ENCODE measurements at regions not wholly inside any gene's neighbourhood (a gene's known extent, or its start where the extent isn't known, plus 50 kb on each side); places are given as distances from the start of the nearest gene placed in this dataset.
"Not testable (repeated sequence)": the region's sequence is repeated elsewhere in the genome, so short reads cannot be mapped to it uniquely, and the experiment has no call there.

DNA sequence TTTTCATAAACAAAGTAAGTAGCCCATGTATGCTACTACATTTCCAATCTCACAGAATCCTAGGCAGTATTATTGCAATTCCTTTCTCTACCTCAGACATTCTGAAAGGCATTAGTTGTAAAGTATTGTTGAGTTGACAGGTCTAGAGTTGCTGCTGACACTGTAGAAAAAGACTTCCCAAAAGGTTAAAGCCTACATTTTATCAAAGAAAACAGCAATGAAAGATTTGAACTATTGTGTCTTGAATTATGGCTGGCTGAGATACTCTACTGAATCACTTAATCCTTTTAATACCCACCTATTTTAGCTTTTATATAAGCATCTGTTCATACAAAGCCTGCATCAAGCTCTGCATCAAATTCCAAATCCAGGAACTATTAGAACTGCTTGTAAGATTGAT, 1082.0 kb downstream of the OLFM4 start:
- ChIA-PET POLR2A (ENCODE audit: low non-redundant PET) (no interaction called here), CTCF (interaction anchor here (0.6 kb wide), 1 partner anchor 564 kb away, joined by 3 read pairs; no protein-coding TSS in a partner anchor)
- TF ChIP-seq, protein P1, sequence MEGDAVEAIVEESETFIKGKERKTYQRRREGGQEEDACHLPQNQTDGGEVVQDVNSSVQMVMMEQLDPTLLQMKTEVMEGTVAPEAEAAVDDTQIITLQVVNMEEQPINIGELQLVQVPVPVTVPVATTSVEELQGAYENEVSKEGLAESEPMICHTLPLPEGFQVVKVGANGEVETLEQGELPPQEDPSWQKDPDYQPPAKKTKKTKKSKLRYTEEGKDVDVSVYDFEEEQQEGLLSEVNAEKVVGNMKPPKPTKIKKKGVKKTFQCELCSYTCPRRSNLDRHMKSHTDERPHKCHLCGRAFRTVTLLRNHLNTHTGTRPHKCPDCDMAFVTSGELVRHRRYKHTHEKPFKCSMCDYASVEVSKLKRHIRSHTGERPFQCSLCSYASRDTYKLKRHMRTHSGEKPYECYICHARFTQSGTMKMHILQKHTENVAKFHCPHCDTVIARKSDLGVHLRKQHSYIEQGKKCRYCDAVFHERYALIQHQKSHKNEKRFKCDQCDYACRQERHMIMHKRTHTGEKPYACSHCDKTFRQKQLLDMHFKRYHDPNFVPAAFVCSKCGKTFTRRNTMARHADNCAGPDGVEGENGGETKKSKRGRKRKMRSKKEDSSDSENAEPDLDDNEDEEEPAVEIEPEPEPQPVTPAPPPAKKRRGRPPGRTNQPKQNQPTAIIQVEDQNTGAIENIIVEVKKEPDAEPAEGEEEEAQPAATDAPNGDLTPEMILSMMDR (conservative IDR thresholded peaks at IDR 0.05; ENCODE audit: low read depth): no peak
- no peak for DNase-seq (ENCODE audit: low spot score)
- no peak overlapping the region for H3K27ac ChIP-seq

DNA sequence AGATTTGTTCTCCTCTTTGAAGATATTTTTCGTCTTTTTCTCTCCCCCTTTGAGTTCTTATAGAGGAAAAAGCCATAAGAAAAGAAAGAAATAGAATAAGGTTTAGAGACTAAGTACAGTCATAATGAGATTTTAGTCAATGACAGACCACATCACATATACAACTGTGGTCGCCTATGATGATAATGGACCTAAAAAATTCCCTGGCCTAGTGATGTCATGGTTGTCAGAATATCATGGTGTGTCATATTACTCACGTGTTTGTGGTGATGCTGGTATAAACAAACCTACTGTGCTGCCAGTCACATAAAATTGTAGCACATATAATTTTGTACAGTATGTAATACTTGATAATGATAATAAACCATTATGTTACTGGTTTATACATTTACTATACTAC, 1096.1 kb downstream of the OLFM4 start:
- no peak for DNase-seq (ENCODE audit: low spot score)
- CTCF ChIA-PET: interaction anchor here (0.6 kb wide), 1 partner anchor 215 kb away, joined by 3 read pairs; no protein-coding TSS in a partner anchor
- H3K27ac ChIP-seq: no peak overlapping the region
- POLR2A ChIA-PET (ENCODE audit: low non-redundant PET): no interaction called here
- TF ChIP-seq, protein P1 (conservative IDR thresholded peaks at IDR 0.05; ENCODE audit: low read depth): no peak

DNA sequence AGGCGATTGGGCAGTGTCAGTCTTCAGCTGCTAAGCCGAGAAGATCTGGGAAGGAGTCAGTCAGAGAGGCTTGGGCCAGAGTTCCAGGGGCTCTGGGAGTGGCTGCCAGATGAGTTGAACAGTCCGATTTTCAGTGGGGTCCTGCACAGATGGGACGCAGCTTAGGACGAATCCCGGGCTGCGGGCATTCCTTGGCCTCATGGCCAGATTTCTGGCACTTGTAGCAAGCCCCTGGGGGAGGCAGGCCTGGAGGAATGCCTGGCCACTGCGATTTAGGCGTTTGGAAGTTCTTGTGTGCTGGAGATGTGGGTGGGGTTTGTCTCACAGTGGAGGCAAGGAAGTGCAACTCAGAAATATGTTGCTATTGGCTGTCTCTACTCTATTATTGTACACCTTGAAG, 1102.3 kb downstream of the OLFM4 start:
- H3K27ac ChIP-seq; POLR2A ChIA-PET (ENCODE audit: low non-redundant PET); DNase-seq (ENCODE audit: low spot score); CTCF ChIA-PET: not testable (repeated sequence)

DNA sequence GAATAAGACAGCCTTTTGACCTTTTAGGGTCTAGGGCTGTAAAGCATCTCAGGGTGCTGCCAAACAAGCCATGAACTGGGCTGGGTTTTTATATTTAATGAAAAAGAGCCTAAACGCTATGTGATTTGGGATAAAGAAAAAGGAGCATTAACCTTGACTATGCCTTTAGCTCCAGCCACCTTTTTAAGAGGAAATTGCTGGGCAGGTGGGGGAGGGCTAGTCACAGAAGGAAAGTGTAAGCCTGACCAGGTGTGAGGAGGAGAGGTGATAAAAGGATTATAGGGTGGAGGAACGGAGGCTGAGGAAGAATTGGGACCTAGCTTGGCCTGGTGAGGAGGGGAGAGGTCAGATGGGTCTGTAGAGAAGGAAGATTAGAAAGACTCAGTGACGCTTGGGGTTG, 1102.8 kb downstream of the OLFM4 start:
- POLR2A ChIA-PET (ENCODE audit: low non-redundant PET): not testable (repeated sequence)

DNA sequence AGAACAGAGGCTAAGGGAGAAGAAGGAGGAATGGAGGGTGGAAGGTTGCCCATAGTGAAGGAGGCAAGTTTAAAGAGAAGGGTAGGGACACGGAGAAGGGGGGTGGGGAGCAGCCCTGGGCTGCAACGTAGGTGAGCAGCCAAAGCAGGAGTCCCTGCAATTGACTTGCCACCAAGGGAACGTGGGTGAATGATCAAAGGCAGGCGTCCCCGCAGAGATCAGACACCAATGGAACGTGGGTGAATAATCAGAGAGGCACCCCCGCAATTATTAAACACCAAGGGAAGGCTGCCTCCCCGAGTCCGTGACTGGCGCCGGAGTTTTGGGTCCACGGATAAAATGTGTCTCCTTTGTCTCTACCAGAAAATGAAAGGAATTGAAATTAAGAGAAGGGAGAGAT, 1103.5 kb downstream of the OLFM4 start:
- H3K27ac ChIP-seq; POLR2A ChIA-PET (ENCODE audit: low non-redundant PET); DNase-seq (ENCODE audit: low spot score); CTCF ChIA-PET: not testable (repeated sequence)

More for the DNA sequence above, 1102.8 kb downstream of the OLFM4 start:
- DNase-seq (ENCODE audit: low spot score); H3K27ac ChIP-seq; CTCF ChIA-PET: not testable (repeated sequence)

DNA sequence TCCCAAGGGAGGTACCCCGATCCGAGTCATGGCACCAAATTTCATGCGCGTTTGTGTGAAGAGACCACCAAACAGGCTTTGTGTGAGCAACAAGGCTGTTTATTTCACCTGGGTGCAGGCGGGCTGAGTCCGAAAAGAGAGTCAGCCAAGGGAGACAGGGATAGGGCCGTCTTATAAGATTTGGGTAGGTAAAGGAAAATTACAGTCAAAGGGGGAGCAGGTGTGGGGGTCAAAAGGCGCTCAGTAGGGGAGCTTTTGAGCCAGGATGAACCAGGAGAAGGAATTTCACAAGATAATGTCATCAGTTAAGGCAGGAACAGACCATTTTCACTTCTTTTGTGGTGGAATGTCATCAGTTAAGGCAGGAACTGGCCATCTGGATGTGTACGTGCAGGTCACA, 1104.1 kb downstream of the OLFM4 start:
- POLR2A ChIA-PET (ENCODE audit: low non-redundant PET); DNase-seq (ENCODE audit: low spot score); H3K27ac ChIP-seq; CTCF ChIA-PET: not testable (repeated sequence)

DNA sequence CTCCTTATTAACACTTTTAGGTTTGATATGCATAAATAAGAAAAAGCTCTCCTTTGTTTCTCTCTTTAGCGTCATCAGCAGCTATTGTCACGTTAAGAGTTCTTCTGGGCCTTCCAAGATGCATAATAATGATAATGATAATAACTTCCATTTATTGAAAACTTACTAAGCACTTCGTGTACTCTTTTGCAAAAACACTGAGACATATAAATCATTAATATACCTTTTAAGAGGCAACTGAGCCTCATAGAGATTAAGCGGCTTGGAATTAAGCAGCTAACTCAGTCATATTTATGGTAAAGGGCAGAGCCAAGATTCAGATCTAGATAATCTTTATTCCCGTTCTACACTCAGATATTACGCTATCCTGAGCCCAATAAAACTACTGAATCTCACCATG, 1105.1 kb downstream of the OLFM4 start:
- TF ChIP-seq, protein P1 (conservative IDR thresholded peaks at IDR 0.05; ENCODE audit: low read depth): no peak
- no peak overlapping the region for H3K27ac ChIP-seq
- DNase-seq (ENCODE audit: low spot score): no peak
- ChIA-PET CTCF (interaction anchor here (0.6 kb wide), 1 partner anchor 75 kb away, joined by 3 read pairs; no protein-coding TSS in a partner anchor), POLR2A (ENCODE audit: low non-redundant PET) (no interaction called here)

DNA sequence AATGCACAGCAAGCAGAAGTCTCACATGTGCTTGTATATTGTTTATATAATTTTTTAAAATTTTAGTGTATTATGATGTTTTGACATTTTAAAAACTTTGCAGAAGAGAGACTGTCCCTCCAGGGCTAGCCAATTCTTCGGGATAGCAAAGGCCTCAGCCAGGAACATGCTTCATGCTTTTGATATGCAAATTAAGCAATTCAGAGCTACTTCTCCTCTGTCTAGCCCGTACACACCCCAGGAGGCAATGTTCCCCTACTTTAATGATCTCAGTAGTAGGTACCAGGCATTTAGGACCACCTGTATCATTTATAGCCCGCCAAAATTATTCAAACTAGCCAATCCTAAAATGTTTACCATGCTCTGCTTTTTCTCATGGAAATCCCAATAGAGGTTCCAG, 1116.2 kb downstream of the OLFM4 start:
- H3K27ac ChIP-seq: no peak overlapping the region
- POLR2A ChIA-PET (ENCODE audit: low non-redundant PET): no interaction called here
- DNase-seq (ENCODE audit: low spot score): no peak
- TF ChIP-seq, protein P1 (conservative IDR thresholded peaks at IDR 0.05; ENCODE audit: low read depth): no peak
- CTCF ChIA-PET: interaction anchor here (0.9 kb wide), 1 partner anchor 19 kb away, joined by 4 read pairs; no protein-coding TSS in a partner anchor

DNA sequence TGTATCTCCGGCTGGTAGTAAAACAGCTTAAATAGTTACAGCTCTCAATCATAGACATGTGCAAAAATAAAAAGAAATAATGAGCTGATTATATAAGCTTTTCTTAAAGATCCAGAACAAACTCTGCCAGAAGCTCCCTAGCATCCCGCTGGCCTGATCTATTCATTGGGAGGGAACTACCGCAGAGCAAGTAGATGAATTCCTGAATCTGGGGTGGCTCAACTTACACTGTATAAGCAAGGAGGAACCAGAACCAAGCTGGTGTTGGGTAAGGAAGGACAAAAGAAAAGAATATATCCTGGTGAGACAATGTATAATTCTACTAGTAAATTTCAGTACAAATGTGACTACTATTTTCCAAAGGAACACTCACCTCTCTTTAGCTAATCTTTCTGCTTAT, 1122.2 kb downstream of the OLFM4 start:
- POLR2A ChIA-PET (ENCODE audit: low non-redundant PET): no interaction called here
- H3K27ac ChIP-seq: no peak overlapping the region
- DNase-seq (ENCODE audit: low spot score): no peak
- TF ChIP-seq, protein P1 (conservative IDR thresholded peaks at IDR 0.05; ENCODE audit: low read depth): no peak
- CTCF ChIA-PET: no interaction called here

All from RWPE1 (cell line).